ENCODE measurements at regions not wholly inside any gene's neighbourhood (a gene's known extent, or its start where the extent isn't known, plus 50 kb on each side); places are given as distances from the start of the nearest gene placed in this dataset.

DNA sequence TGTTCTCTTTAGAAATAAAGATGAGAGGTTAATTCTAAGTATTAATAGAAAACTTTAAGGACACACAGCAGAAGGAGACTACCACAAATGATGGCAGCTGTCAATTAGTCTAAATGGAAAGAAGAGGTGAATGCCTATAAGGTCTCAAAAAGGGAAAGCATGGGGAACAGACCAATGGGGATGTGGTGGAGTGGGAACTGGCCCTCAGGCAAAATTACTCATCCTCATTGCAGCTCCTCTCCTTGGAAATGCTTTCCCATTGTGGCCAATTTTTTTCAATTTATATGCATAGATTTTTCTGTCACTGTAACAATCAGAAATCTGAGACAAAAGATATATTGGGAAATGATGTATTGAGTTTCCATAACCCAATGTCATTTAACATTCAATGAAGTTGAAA lies 222.9 kb upstream of the DEFB112 start:
- TF ChIP-seq, protein P1, sequence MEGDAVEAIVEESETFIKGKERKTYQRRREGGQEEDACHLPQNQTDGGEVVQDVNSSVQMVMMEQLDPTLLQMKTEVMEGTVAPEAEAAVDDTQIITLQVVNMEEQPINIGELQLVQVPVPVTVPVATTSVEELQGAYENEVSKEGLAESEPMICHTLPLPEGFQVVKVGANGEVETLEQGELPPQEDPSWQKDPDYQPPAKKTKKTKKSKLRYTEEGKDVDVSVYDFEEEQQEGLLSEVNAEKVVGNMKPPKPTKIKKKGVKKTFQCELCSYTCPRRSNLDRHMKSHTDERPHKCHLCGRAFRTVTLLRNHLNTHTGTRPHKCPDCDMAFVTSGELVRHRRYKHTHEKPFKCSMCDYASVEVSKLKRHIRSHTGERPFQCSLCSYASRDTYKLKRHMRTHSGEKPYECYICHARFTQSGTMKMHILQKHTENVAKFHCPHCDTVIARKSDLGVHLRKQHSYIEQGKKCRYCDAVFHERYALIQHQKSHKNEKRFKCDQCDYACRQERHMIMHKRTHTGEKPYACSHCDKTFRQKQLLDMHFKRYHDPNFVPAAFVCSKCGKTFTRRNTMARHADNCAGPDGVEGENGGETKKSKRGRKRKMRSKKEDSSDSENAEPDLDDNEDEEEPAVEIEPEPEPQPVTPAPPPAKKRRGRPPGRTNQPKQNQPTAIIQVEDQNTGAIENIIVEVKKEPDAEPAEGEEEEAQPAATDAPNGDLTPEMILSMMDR (conservative IDR thresholded peaks at IDR 0.05 in 1 of 2, IDR thresholded peaks at IDR 0.05 in 1 of 2; ENCODE audit: extremely low read depth in 1 of 2, insufficient read depth in 1 of 2, low read depth in 1 of 2, low read length in 2 of 2) = no peak
- no peak for TF ChIP-seq EZH2 (IDR thresholded peaks at IDR 0.05; ENCODE audit: borderline replicate concordance, low read length)

All from mammary epithelial cell (primary cell).